ENCODE measurements at regions not wholly inside any gene's neighbourhood (a gene's known extent, or its start where the extent isn't known, plus 50 kb on each side); places are given as distances from the start of the nearest gene placed in this dataset.

DNA sequence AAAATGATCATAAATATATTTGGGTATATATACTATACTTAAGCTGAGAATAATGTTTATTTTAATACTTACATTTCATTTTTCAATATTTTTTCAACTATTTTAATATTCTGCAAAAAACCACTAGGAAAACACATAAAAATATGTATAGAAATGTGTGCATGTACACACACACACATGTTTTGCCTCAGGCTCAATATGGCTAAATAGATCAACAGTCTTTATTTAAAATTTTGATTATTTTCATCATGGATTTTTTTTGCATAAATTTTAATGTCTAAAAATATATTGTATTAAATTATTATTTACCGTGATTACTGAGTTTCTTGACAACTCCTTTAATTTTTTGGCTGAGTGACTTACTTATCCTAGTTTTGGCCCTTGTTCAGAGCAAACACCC, 846.5 kb downstream of the DHX35 start:
- no peak overlapping the region for H3K4me2 ChIP-seq (ENCODE audit: low read length)
- no peaks in the 10 kb centered on the region for H3K36me3 ChIP-seq (ENCODE audit: control insufficient read depth, insufficient read depth, low read length)
- H3K4me1 ChIP-seq = peaks cover 26% of the 10 kb centered on the region
- no peaks in the 10 kb centered on the region for H3K27me3 ChIP-seq (ENCODE audit: control insufficient read depth, insufficient read depth, low read length)
- no peak overlapping the region for H3K9ac ChIP-seq
- peak overlapping the region; percentile 65 for H2AFZ ChIP-seq
- H3K4me3 ChIP-seq (ENCODE audit: low read depth, low read length) = no peak overlapping the region
- H3K9me3 ChIP-seq (ENCODE audit: control insufficient read depth, low read length) = no peaks in the 10 kb centered on the region
- peak overlapping the region; percentile 2 for H3K27ac ChIP-seq
- TF ChIP-seq, protein P1, sequence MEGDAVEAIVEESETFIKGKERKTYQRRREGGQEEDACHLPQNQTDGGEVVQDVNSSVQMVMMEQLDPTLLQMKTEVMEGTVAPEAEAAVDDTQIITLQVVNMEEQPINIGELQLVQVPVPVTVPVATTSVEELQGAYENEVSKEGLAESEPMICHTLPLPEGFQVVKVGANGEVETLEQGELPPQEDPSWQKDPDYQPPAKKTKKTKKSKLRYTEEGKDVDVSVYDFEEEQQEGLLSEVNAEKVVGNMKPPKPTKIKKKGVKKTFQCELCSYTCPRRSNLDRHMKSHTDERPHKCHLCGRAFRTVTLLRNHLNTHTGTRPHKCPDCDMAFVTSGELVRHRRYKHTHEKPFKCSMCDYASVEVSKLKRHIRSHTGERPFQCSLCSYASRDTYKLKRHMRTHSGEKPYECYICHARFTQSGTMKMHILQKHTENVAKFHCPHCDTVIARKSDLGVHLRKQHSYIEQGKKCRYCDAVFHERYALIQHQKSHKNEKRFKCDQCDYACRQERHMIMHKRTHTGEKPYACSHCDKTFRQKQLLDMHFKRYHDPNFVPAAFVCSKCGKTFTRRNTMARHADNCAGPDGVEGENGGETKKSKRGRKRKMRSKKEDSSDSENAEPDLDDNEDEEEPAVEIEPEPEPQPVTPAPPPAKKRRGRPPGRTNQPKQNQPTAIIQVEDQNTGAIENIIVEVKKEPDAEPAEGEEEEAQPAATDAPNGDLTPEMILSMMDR (IDR thresholded peaks at IDR 0.05) = no peak
- no peaks in the 10 kb centered on the region for H3K79me2 ChIP-seq

DNA sequence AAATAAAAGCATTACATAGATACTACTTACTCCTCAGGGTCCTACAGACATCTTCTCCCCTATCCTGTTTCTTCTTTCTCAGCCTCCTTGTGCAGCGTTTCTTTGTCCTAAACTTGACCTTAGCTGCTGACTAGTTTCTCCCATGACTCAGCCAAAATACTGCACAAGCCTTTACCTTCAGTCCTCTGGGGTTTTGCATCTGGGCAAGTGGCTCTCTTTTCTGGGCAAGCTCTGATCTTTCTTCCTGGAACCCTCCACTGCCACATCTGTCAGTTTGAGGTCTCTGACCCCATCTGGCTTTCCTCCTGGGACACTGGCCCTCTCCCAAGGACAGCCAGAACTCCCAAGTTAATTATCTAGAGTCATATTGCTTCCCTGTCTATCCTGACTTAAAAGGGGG, 838.4 kb downstream of the DHX35 start:
- Histone ChIP-seq H3K9me3 (ENCODE audit: control insufficient read depth, low read length) (no peaks in the 10 kb centered on the region), H3K79me2 (no peaks in the 10 kb centered on the region), H3K36me3 (ENCODE audit: control insufficient read depth, insufficient read depth, low read length) (no peaks in the 10 kb centered on the region), H3K9ac (no peak overlapping the region), H3K4me2 (ENCODE audit: low read length) (peak overlapping the region; percentile 39), H3K27me3 (ENCODE audit: control insufficient read depth, insufficient read depth, low read length) (no peaks in the 10 kb centered on the region), H2AFZ (peak overlapping the region; percentile 12), H3K27ac (peak overlapping the region; percentile 91), H3K4me1 (peaks cover 32% of the 10 kb centered on the region), H3K4me3 (ENCODE audit: low read depth, low read length) (no peak overlapping the region)
- TF ChIP-seq, protein P1 (IDR thresholded peaks at IDR 0.05) = no peak

DNA sequence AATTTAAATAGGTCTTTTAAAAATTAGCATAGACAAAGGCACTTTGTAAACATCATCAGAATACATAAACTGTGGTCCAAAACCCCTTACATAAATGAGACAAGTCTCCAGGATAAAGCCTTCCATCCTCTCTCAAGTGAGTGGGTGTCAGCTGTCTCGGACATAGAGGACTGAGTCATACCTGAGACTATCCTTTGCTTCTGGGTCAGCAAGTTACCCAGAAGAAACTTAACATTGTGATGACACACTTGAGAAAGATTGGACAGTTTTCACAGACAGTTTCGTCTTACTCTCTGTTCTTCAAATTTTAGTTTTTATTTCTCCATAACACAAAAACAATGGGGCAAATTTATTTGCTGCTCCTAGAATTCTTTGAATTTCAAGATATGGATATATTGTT, 838.0 kb downstream of the DHX35 start:
- Histone ChIP-seq H3K27ac (peak overlapping the region; percentile 91), H3K4me3 (ENCODE audit: low read depth, low read length) (no peak overlapping the region), H3K79me2 (no peaks in the 10 kb centered on the region), H2AFZ (peak overlapping the region; percentile 12), H3K36me3 (ENCODE audit: control insufficient read depth, insufficient read depth, low read length) (no peaks in the 10 kb centered on the region), H3K9ac (no peak overlapping the region), H3K4me2 (ENCODE audit: low read length) (peak overlapping the region; percentile 39), H3K9me3 (ENCODE audit: control insufficient read depth, low read length) (no peaks in the 10 kb centered on the region), H3K4me1 (peaks cover 36% of the 10 kb centered on the region), H3K27me3 (ENCODE audit: control insufficient read depth, insufficient read depth, low read length) (no peaks in the 10 kb centered on the region)
- TF ChIP-seq, protein P1 (IDR thresholded peaks at IDR 0.05) = no peak

DNA sequence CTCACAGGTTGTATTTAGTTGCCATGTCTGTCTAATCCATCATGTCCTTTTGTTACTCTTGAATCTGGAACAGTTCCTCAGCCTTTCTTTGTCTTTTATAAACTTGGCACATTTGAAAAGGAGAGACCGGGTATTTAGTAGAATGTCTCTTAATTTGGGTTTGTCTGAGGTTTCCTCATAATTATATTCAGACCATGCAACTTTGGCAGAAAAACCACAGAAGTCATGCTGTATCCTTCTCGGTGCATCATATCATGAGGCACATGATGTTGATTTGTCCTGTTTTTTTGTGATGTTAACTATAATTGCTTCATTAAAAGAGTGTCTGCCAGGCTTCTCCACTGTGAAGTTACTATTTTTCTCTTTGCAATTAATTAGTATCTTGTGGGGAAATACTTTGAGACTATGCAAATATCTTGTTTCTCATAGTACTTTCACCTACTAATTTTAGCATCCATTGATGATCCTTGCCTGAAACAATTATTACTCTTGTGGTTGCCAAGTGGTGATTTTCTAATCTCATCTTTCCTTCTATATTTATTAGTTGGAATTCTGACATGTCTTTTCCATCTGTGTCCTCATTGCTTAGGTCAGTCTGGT, 837.3 kb downstream of the DHX35 start:
- H2AFZ ChIP-seq = no peak overlapping the region
- TF ChIP-seq, protein P1 (IDR thresholded peaks at IDR 0.05) = no peak
- peak overlapping the region; percentile 91 for H3K27ac ChIP-seq

More for the DNA sequence above, 837.3 kb downstream of the DHX35 start:
- Histone ChIP-seq H3K79me2 (no peaks in the 10 kb centered on the region), H3K9ac (no peak overlapping the region), H3K9me3 (ENCODE audit: control insufficient read depth, low read length) (no peaks in the 10 kb centered on the region), H3K4me3 (ENCODE audit: low read depth, low read length) (no peak overlapping the region), H3K36me3 (ENCODE audit: control insufficient read depth, insufficient read depth, low read length) (no peaks in the 10 kb centered on the region), H3K4me1 (peaks cover 42% of the 10 kb centered on the region), H3K4me2 (ENCODE audit: low read length) (no peak overlapping the region), H3K27me3 (ENCODE audit: control insufficient read depth, insufficient read depth, low read length) (no peaks in the 10 kb centered on the region)

Measured in parathyroid adenoma (tissue), 2 donors.